H1 (cell line): ENCODE measurements at regions not wholly inside any gene's neighbourhood (a gene's known extent, or its start where the extent isn't known, plus 50 kb on each side); places are given as distances from the start of the nearest gene placed in this dataset.

Source experiments
- BACH1 ChIP-seq: IDR thresholded peaks from 2 replicates; pipeline ENCODE4 v1.6.1; 2012; ENCODE audit warnings: low read length, improper control_type of control experiment
- EGR1 ChIP-seq: IDR thresholded peaks from 2 replicates; pipeline ENCODE4 v1.6.1; 2011; ENCODE audit warnings: low read depth, low read length, borderline replicate concordance
- JUND ChIP-seq: IDR thresholded peaks from 2 replicates; pipeline ENCODE4 v1.6.1; 2011; ENCODE audit warnings: mild to moderate bottlenecking, improper control_type of control experiment, low read length
- KDM4A ChIP-seq: IDR thresholded peaks from one replicate; pipeline ENCODE4 v1.7.1; 2012; ENCODE audit warnings: low read depth, mild to moderate bottlenecking, moderate library complexity, low read length, inconsistent platforms; ENCODE audit not compliant: severe bottlenecking
- NRF1 ChIP-seq: IDR thresholded peaks from 2 replicates; pipeline ENCODE4 v1.6.1; 2011; ENCODE audit warnings: mild to moderate bottlenecking, low read depth, low read length, improper control_type of control experiment
- POLR2A ChIP-seq, 2 experiments: IDR thresholded peaks; 1 replicate in 1 of 2; 2 replicates in 1 of 2; pipeline ENCODE4 v1.6.1; 2011; ENCODE audit warnings: low read depth in 2 of 2, low read length in 2 of 2, mild to moderate bottlenecking in 2 of 2; ENCODE audit errors: control extremely low read depth in 1 of 2
- TCF12 ChIP-seq: IDR thresholded peaks from 2 replicates; pipeline ENCODE4 v1.6.1; 2011; ENCODE audit warnings: low read depth, mild to moderate bottlenecking, low read length
- TF ChIP-seq, protein P1 (sequence below): fragments of 300-600 bp; sonication (generic); IDR thresholded peaks from 2 replicates; pipeline ENCODE4 v1.7.1; 2012; ENCODE audit warnings: low read length, moderate library complexity, mild to moderate bottlenecking, inconsistent platforms; ENCODE audit not compliant: insufficient replicate concordance

DNA sequence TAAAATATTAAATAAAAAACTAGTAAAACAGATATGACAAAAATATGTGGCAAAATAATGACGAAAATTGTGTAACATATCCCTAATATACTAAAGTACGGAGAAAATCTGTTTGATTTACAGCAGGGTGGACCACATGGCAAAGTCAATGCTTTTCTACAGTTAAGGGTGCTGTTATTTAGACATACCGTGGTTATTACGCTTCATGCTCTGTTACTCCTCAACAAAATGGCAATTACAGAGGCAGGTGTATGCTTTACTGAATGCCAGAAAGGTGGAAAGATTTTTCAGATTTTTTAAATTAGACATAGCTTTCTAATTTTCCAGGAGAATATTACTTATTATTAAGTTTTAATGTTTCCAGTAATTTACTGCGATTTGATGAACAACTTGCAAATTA, 343.9 kb upstream of the DPYD start (continued):
- TF ChIP-seq, protein P1, sequence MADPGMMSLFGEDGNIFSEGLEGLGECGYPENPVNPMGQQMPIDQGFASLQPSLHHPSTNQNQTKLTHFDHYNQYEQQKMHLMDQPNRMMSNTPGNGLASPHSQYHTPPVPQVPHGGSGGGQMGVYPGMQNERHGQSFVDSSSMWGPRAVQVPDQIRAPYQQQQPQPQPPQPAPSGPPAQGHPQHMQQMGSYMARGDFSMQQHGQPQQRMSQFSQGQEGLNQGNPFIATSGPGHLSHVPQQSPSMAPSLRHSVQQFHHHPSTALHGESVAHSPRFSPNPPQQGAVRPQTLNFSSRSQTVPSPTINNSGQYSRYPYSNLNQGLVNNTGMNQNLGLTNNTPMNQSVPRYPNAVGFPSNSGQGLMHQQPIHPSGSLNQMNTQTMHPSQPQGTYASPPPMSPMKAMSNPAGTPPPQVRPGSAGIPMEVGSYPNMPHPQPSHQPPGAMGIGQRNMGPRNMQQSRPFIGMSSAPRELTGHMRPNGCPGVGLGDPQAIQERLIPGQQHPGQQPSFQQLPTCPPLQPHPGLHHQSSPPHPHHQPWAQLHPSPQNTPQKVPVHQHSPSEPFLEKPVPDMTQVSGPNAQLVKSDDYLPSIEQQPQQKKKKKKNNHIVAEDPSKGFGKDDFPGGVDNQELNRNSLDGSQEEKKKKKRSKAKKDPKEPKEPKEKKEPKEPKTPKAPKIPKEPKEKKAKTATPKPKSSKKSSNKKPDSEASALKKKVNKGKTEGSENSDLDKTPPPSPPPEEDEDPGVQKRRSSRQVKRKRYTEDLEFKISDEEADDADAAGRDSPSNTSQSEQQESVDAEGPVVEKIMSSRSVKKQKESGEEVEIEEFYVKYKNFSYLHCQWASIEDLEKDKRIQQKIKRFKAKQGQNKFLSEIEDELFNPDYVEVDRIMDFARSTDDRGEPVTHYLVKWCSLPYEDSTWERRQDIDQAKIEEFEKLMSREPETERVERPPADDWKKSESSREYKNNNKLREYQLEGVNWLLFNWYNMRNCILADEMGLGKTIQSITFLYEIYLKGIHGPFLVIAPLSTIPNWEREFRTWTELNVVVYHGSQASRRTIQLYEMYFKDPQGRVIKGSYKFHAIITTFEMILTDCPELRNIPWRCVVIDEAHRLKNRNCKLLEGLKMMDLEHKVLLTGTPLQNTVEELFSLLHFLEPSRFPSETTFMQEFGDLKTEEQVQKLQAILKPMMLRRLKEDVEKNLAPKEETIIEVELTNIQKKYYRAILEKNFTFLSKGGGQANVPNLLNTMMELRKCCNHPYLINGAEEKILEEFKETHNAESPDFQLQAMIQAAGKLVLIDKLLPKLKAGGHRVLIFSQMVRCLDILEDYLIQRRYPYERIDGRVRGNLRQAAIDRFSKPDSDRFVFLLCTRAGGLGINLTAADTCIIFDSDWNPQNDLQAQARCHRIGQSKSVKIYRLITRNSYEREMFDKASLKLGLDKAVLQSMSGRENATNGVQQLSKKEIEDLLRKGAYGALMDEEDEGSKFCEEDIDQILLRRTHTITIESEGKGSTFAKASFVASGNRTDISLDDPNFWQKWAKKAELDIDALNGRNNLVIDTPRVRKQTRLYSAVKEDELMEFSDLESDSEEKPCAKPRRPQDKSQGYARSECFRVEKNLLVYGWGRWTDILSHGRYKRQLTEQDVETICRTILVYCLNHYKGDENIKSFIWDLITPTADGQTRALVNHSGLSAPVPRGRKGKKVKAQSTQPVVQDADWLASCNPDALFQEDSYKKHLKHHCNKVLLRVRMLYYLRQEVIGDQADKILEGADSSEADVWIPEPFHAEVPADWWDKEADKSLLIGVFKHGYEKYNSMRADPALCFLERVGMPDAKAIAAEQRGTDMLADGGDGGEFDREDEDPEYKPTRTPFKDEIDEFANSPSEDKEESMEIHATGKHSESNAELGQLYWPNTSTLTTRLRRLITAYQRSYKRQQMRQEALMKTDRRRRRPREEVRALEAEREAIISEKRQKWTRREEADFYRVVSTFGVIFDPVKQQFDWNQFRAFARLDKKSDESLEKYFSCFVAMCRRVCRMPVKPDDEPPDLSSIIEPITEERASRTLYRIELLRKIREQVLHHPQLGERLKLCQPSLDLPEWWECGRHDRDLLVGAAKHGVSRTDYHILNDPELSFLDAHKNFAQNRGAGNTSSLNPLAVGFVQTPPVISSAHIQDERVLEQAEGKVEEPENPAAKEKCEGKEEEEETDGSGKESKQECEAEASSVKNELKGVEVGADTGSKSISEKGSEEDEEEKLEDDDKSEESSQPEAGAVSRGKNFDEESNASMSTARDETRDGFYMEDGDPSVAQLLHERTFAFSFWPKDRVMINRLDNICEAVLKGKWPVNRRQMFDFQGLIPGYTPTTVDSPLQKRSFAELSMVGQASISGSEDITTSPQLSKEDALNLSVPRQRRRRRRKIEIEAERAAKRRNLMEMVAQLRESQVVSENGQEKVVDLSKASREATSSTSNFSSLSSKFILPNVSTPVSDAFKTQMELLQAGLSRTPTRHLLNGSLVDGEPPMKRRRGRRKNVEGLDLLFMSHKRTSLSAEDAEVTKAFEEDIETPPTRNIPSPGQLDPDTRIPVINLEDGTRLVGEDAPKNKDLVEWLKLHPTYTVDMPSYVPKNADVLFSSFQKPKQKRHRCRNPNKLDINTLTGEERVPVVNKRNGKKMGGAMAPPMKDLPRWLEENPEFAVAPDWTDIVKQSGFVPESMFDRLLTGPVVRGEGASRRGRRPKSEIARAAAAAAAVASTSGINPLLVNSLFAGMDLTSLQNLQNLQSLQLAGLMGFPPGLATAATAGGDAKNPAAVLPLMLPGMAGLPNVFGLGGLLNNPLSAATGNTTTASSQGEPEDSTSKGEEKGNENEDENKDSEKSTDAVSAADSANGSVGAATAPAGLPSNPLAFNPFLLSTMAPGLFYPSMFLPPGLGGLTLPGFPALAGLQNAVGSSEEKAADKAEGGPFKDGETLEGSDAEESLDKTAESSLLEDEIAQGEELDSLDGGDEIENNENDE, result no peak
- no peak for TF ChIP-seq POLR2A (IDR thresholded peaks at IDR 0.05; ENCODE audit: control extremely low read depth in 1 of 2, low read depth in 2 of 2, low read length in 2 of 2)
- no peak for TF ChIP-seq BACH1
- no peak for TF ChIP-seq KDM4A
- TF ChIP-seq EGR1, result no peak
- TF ChIP-seq JUND, result no peak
- no peak for TF ChIP-seq NRF1
- TF ChIP-seq TCF12, result no peak
